ENCODE measurements at regions not wholly inside any gene's neighbourhood (a gene's known extent, or its start where the extent isn't known, plus 50 kb on each side); places are given as distances from the start of the nearest gene placed in this dataset.
A peak's percentile ranks its signal among the peaks of the same experiment; 100 is the strongest.
"Not testable (repeated sequence)": the region's sequence is repeated elsewhere in the genome, so short reads cannot be mapped to it uniquely, and the experiment has no call there.

- DNase-seq (ENCODE audit: low read depth): no peak
Observed at GRCh38 chr10:4262870-4263600, 478.0 kb upstream of the KLF6 start.

- DNase-seq (ENCODE audit: low read depth): no peak
Observed at GRCh38 chr10:4262449-4262848, 477.4 kb upstream of the KLF6 start.

DNA sequence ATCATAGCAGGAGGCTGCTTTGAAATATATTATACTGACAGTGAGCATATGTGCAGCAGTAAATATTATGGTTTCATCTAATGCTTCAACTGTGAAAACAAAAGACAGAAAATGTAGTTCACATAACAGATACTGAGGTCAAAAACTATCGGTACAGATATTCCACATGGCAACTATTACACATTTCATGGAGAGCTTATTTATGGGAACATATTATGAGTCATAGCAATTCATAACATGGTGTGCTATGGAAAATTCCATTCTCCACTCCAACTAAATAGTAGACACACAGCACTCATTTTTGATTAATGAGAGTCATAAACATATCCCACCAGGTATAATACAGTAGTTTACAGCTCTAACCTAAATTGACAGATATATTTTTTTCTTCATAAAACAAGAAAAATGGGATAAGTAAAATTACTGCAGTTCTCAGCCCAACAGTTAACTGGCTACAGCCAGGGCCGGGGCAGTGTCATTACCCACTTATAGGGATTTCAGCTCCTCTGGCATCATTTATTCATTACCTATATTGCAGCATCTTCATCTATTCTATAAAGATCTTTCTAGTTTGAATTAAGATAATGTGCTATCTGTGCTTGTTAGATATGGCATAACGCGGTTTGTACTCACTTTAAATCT is 475.6 kb upstream of the KLF6 start:
- peak; percentile 69 for DNase-seq (ENCODE audit: low read depth)

- DNase-seq (ENCODE audit: low read depth): no peak
Observed at GRCh38 chr10:4257939-4258465, 473.0 kb upstream of the KLF6 start.

DNA sequence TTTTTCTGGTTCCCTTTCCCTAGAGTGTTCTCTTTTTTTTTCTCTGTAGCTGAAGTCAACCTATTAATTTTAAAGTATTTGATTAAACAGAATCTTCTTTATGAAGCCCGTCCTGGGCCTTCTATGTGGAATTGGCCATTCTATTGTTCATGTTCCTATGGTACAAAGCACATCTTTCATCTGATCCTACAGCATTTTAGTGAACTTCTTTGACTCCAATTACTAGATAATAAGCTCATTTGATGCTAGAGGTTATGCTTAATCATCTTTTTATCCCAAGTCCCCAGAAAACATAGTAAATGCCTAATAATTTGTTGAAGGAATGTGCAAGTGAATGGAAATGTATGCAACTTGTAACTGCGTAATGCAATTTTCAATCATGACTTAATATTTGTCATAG is 472.0 kb upstream of the KLF6 start:
- no peak for DNase-seq (ENCODE audit: low read depth)

GRCh38 chr10:4255751-4256150 is 470.7 kb upstream of the KLF6 start:
- peak; percentile 33 for DNase-seq (ENCODE audit: low read depth)

DNA sequence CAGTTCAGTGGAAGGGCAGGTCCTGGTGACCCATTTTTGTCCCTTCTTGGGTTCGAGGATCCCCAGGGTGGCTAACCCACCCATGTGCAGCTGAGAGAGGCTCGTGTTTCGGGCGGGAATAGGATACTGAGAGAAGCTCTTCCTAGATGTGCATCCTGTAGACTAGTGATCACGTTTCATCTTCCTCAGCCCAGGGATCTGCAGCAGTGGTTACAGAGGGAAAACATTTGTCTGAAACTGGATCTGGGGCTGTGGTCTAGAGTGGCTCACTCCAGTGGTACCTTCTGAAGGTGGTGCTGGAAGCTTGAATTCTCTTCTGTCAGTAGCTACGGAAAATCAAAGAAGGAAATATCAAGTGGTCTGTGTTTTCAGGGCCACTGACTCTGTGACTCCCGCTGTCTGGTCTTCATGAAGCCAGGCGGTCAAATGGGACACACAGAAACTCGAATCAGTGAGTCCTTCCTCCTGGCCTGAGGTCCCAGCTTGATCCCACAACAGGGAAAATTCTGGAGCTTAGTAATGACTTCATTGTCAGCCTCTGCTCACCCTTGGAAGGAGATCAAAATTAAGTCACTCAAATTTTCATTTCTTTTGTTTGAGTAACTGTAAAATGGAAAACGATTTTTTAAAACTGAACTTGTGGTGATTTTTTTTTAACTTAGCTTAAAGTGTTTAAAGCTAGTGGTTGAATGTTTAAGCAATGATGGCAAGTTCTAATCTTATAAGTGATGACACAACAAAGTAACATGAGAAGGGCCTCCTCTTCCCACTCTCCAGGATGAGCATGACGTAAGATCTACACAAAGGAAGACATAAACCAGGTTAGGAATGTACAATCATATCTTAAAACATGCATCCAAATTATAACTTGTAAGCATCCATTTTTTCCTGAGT is 469.3 kb upstream of the KLF6 start:
- peak; percentile 89 for DNase-seq (ENCODE audit: low read depth)

- DNase-seq (ENCODE audit: low read depth): no peak
Observed at GRCh38 chr10:4252701-4253100, 467.7 kb upstream of the KLF6 start.

- no peak for DNase-seq (ENCODE audit: low read depth)
Observed at GRCh38 chr10:4250587-4250887, 465.5 kb upstream of the KLF6 start.

DNA sequence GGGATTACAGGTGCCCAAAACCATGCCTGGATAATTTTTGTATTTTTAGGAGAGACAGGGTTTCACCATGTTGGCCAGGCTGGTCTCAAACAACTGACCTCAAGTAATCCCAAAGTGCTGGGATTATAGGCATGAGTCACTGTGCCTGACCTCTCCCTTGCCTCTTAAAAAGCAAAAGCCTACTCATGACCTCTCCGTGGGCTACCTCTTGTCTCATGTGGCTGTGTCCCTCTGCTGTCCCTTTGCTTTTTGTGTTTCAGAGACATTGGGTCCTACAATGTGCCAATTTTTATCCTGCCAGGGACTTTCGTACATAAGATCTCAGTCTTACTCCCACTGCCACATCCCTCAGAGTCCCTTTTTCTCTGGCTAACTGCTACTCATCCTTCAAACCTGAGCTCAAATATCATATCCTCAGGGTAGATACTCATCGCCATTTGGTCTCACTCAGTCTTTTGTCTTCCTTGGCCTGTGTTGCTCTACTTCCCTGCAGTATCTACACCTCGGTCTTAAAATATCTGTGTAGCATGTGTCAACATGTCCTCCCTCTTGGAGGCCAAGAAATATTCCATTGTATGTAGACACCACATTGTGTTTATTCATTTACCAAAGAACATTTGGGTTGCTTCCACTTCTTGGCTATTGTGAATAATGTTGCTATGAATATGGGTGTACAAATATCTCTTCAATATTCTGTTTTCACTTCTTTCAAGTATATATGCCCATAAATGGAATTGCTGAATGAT is 465.0 kb upstream of the KLF6 start:
- peak; percentile 23 for DNase-seq (ENCODE audit: low read depth)

- DNase-seq (ENCODE audit: low read depth): no peak
Observed at GRCh38 chr10:4247379-4247778, 462.4 kb upstream of the KLF6 start.

DNA sequence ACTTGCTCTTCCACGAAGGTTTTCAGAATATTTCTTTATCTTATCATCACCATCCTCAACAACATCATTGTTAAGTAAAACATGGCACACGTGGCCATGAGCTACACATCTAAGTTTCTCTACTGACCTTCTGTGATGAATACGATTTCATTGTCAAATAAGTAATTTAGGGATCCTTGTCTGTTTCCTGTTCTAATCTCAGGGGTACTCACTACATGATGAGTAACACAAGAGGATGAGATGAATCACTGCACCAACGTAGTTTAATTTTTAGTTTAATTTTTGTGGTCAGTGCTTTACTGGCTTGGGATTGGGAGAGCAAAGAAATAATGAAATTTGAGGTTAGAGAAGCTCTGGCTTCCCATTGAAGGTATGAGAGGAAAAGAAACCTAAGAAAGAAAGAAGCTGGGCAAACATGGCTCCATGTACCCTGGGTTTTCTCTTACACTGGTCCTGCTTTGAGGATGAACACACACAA is 461.9 kb upstream of the KLF6 start:
- peak; percentile 96 for DNase-seq (ENCODE audit: low read depth)

GRCh38 chr10:4243651-4244050 is 458.6 kb upstream of the KLF6 start:
- peak; percentile 99 for DNase-seq (ENCODE audit: low read depth)

- DNase-seq (ENCODE audit: low read depth): no peak
Observed at GRCh38 chr10:4243169-4243568, 458.2 kb upstream of the KLF6 start.

- DNase-seq (ENCODE audit: low read depth): peak; percentile 94
Observed at GRCh38 chr10:4242561-4243035, 457.6 kb upstream of the KLF6 start.

GRCh38 chr10:4241724-4242345 is 456.8 kb upstream of the KLF6 start:
- DNase-seq (ENCODE audit: low read depth): peak; percentile 100

DNA sequence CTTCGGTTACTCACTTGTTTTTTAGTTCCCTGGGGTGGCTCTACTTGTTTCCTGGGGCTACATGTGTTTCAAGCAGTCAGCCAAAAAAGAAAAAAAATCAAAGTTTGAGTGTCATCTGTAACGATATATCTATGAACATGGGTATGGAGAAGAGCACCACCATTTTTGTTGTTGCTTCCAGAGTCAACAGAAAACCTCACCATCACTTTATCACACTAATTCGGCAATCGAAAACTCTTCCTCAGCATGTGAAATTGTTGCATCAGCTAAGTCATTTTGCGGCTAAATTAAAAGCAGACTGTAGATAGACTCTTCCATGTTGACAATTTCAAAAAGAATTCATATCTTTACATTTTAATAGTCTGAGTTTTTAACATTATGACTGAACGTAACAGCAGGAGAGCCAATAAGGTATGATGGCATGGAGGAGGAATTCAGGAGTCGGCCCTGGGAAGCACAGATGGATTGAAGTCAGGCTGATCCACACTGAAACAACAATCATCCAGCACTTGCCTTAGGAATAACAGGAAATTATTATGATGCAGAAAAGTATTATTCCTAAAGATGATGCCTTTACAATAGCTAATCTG is 455.7 kb upstream of the KLF6 start:
- peak; percentile 97 for DNase-seq (ENCODE audit: low read depth)

- no peak for DNase-seq (ENCODE audit: low read depth)
Observed at GRCh38 chr10:4239186-4239585, 454.2 kb upstream of the KLF6 start.

DNA sequence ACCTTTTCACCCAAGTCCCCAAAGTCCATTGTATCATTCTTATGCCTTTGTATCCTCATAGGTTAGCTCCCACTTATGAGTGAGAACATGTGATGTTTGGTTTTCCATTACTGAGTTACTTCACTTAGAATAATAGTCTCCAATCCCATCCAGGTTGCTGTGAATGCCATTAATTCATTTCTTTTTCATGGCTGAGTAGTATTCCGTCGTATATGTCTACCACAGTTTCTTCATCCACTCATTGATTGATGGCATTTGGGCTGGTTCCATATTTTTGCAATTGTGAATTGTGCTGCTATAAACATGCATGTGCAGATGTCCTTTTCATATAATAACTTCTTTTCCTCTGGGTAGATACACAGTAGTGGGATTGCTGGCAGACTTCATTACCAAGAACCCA is 451.9 kb upstream of the KLF6 start:
- DNase-seq (ENCODE audit: low read depth): not testable (repeated sequence)

- DNase-seq (ENCODE audit: low read depth): no peak
Observed at GRCh38 chr10:4234661-4235060, 449.7 kb upstream of the KLF6 start.

DNA sequence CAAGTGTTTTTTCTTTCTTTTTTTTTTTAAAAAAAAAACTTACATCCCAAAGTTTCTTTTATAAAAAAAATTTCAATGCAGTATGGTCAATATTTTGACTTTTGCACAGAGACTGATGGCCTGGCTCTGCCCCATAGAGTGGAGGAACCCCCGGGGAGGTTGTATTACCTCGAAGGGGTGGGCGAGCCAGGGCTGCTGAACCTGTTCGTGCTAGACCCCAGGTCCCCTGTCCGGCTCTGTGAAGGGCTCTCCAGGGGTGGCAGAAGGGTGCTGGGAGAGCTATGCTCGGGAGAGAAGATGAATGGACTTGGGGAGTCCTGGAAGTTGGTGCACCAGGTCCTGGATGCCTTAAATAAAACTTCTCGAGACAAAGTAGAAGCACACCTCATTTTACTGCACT is 446.4 kb upstream of the KLF6 start:
- no peak for DNase-seq (ENCODE audit: low read depth)

Data from EH (cell line).